GM18498 (cell line): ENCODE measurements at regions not wholly inside any gene's neighbourhood (a gene's known extent, or its start where the extent isn't known, plus 50 kb on each side); places are given as distances from the start of the nearest gene placed in this dataset.
"Not testable (repeated sequence)": the region's sequence is repeated elsewhere in the genome, so short reads cannot be mapped to it uniquely, and the experiment has no call there.

Source experiments
- ATAC-seq: cut with Tn5 transposase; IDR thresholded peaks from one replicate; pipeline ENCODE4 v1.9.1; 2021; ENCODE audit warnings: mild to moderate bottlenecking, moderate library complexity; ENCODE audit not compliant: unreplicated experiment

DNA sequence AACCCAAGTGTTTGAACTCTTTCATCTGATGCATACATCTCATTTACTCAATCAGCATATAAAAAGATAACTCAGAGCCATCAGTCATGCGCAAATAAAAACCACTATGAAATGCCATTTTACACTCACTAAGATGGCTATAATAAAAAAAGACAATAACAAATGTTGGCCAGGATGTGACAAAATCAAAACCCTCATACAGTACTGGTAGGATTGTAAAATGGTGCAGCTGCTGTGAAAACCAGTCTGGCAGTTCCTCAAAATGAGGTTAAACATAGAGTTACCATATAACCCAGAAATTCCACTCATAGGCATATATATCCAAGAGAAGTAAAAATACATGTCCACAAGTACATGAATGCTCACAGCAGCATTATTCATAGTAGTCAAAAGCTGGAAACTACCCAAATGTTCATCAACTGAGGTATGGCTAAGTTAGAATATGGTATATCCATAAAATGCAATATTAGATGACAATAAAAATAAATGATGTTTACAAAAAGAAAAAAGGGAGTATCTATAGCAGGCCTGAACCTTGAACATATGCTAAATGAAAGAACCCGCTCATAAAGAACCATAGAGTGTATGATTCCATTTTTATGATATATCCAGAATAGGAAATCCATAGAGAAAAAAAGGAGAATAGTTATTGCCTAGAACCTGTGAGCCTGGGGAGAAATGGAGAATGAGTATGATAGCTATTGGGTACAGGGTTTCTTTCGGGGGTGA lies 265.1 kb downstream of the SIPA1L2 start:
- no peak for ATAC-seq

DNA sequence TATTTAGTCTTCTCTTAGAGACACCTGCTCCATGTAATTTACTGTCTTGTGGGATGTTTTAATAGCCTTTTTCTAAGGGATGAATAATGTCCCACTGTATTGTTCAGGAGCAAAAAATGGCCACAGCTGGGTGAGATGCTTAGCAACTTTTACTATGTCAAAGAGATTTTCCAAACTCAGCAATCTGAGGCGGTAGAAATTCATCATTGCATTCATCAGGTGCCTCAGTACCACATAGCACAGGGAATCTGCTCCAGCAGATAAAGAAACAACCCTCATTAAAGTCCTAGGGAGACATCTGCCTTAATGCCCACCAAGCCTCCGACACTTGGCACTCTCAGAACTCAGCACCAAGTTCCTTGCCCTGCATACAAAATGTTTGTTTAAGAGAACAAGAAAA lies 266.9 kb downstream of the SIPA1L2 start:
- ATAC-seq: no peak

DNA sequence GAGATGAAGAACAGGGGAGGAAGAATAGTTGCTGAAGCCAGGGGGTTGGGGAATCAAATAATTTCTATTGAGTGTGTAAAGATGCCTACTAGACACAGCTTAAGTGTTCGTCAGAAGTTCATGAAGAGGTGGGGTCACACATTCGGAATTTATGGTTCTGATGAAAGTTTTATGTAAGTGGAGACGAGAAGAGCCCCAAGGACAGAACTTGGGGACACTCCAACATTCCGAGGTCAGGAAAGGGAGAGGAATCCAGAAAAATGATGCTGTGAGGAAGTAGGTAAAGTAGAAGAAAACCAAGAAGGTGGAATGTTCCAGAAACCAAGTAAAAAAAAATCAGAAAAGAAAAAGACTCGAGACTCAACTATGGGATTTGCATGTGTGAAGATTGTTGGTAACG lies 272.5 kb downstream of the SIPA1L2 start:
- ATAC-seq: no peak

DNA sequence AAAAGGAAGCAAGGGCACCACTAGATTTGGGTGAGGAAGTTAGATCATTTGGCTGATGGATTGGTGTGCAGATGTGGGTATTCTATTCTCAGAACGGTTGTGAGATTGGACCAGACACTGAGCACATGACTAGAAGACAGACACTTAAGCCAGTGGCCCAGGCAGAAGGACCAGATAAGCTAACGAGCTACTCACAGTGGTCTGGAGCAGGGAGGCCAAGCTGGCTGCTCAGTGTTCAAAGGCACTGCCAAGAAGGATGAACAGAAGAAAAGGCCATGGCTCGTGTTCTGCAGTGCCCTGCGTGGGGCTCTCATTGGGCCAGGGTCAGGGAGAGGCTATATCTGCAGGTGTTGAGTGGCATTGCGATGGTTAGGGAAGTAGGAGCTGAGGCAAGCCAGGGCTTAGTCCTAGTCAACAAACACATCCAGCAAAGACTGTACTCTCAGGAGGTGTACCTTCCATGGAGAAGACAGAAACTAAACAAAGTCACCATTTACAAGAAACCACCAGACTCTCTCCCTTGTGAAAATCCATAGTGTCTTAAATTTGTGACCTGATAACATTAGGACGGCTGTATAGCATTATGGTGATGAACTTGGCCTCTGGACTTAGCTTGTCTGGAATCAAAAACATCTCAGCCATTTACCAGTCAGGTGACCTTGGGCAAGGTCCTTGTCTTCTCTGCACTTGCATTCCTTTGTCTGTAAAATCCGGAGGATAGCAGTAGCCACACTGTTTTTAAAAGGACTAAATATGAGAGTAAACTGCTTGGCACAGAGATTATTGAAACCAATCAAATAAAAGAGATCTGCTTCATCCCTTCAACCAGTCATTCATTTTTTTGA lies 274.5 kb downstream of the SIPA1L2 start:
- no peak for ATAC-seq

DNA sequence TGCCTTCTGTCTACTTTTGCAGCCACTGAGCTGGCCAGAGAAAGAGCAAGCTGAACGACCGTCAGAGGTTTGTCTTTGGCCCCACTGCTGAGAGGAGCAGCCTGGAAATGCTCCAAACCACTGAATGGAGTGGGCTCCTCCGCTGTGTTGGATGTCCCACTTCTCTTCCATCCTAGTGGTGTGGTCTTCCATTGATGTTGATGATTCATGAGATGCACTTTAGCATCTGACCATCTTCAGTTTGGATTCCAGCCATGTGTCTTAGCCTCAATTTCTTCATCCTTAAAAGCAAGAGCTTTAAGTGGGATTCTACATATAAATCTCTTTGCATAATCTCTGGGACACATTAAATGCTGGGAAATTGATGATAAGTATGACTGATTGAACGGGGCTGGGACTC lies 276.9 kb downstream of the SIPA1L2 start:
- ATAC-seq: no peak

DNA sequence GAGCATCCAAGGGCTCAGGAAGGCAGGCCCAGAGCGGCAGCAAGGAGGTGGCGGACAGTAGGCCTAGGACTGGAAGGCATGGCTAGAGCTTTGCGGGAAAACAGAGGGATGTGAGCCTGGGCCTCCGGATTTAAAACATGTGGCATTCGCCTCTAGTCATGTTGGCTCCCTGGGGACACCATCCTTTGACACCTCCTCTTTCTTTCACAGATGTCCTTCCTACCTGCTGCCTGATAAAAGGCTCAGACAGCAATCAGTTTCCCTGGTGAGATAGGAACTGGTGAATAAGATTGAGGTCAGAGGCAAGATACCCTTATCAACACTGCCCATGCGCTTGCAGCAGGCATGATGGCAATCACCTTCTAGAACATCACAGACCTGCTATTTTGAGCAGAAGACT lies 277.6 kb downstream of the SIPA1L2 start:
- no peak for ATAC-seq

DNA sequence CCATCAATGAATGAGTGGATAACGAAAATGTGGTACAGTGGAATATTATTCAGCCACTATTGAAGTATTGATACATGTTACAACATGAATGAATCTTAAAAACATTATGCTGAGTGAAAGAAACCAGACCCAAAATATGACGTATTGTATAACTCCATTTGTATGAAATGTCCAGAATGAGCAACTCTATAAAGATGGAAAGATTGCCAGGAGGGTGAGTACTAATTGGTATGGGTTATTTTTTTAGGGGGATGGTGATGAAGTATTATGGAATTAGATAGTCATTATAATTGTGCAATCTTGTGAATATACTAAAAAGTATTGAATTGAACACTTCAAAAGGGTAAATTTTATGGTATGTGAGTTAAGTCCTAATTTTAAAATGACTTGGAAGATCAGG lies 278.6 kb downstream of the SIPA1L2 start:
- ATAC-seq: no peak

DNA sequence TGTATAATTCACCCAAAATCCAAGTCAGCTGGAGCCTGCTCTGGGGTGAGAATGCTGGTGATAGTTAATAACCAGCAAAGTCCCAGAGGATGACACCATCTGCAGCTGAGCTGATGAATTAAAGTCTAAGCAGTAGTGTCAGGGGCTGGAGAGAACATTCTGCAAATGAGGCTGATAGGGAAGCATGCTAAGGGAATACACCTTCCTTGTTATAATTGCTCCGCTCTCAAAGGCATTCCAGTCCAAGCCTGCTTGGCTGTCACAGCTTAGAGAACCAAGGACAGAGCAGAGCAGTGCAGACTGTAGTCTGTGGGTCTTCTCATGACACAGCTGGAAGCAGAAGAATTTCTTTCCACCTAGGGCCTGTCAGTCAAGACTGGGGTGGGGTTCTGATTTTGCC lies 283.1 kb downstream of the SIPA1L2 start:
- ATAC-seq: no peak

DNA sequence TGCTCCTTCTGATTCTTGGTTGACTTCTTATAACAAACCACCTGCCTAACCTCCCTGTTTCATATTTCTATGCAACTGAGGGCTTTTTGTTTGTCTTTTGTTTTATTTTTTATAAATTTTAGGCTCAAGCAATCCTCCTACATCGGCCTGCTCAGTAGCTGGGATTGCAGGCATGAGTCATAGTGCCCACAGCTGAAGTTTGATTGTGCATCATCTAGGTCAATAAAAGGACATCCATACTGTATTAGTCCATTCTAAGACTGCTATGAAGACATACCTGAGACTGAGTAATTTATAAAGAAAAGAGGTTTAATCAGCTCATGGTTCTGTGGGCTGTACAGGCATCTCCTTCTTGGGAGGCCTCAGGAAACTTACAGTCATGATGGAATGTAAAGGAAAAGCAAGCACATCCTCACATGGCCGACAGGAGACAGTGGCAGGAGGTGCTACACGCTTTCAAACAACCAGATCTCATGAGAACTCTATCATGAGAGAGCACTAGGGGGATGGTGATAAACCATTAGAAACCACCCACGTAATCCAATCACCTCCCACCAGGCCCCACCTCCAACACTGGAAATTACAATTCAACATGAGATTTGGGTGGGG lies 285.0 kb downstream of the SIPA1L2 start:
- ATAC-seq: no peak

DNA sequence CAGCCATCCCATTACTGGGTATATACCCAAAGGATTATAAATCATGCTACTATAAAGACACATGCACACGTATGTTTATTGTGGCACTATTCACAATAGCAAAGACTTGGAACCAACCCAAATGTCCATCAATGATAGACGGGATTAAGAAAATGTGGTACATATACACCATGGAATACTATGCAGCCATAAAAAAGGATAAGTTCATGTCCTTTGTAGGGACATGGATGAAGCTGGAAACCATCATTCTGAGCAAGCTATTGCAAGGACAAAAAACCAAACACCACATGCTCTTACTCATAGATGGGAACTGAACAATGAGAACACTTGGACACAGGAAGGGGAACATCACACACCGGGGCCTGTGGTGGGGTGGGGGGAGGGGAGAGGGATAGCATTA lies 285.7 kb downstream of the SIPA1L2 start:
- ATAC-seq: not testable (repeated sequence)

DNA sequence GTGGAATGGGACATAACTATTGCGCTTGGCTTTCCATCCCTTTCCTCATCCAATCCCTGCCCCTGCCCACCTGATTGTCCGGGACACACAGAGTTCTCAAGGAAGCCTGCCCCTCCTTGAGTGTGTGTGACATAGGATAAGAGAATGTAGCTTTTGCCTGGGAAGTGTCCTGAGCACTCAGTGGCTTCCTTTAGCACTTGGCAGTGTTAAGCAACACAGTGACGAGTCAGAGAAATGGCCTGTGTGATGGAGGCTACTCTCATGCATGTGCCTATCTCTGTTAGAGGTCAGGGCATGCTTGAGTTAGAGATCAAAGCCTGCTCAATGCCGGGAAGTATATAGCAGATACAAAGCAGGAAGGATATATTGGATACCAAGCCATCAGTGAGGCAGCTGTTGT lies 289.5 kb downstream of the SIPA1L2 start:
- ATAC-seq: no peak

DNA sequence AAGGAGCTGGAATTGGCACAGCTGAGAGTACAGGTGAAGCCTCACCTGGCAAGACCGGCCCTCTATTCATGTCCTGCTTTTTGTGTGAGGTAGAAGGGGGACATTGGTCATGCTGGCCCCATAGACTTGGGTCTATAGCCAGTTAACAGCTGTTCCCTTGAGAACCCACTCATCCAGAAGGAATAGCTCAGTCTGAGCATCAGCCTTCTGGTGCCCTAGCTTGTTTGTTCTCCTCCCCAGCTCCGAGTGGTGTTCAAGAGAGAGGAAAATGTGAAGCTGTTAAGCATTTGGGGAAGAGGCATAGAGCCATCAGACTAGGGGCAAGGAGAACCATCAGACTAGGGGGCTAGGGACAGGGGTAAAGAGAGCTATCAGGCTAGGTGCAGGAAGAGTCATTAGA lies 290.9 kb downstream of the SIPA1L2 start:
- ATAC-seq: no peak

DNA sequence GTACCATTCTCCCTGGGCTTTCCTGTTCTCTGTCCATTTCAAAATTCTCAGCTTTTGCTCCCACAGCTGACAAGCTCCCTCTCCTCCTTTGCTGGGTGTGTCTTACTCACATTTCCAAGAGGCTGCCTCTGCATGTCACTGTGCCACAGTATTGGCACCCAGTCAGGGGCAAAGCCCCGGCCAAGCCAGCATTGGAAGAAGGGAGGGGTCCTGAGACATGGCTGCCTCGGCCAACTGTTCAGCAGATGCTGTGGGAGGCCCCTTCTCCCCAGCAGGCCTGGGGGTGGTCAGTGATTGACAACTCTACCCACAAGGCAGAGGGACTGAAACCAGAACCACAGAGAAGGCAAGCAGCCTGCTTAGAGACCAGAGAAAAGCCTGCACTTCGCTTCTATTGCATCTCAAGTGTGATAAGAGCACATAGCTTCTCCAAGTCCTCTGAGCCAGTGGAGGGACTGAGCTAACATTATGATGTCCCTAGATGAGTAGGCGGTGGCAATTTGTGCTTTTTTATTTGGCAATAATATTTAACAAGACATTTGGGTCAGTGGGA lies 294.1 kb downstream of the SIPA1L2 start:
- no peak for ATAC-seq

DNA sequence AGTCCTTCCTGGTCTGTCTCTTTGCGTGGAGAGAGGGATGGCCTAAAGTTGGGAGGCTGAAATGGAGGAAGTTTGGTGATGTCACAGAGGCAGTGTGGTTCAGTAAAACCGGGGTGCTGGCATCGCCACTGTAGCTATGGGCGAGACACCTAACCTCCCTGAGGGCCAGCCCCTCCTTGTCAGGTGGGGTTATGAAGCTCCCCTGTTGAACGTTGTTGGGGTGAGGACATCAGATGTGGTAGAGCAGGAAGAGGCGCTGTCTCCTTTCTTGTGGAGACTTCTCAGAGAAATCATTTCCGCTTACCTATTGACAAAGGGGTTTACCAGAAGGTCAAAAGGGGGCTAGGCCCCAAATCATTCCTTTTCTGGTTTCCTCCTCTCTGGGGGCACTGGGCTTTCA lies 294.7 kb downstream of the SIPA1L2 start:
- no peak for ATAC-seq

DNA sequence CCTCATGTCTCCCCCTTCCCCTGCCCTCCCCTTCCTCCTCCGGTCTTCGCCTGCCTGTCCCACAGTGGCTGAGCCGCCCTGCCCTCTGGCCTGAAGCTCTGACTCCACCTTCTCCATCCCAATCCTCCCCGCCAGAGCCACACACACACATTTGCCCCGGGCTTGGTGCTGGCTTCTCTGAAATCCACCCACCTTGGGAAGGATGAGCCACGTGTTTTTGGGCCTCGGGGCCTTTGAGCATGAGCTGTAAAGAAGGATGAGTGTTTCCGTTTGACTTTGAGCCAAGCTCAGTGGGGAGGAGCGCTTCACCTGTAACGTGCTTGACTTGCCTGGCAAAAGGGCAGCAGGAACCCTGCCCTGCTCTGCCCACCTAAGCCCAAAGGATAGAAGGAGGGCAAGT lies 295.1 kb downstream of the SIPA1L2 start:
- no peak for ATAC-seq

DNA sequence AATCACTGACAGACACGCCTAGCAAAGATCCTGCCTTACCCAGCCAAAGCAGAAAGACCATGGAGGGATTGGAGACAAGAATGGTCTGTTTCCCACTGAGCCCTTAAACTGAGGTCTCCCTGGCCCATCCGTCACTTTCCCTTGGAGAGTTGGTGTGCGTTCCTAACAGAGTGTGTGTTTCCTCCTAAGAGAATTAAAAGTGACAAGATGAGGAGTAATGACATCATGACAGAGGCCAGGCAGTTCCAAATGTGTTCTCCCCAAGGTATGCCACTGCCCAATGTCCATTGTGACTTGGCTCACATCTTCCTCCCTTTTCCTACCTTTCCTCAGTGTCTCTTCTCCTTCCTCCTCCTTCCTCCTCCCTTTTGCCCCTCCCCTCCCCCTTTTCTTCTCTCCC lies 295.7 kb downstream of the SIPA1L2 start:
- no peak for ATAC-seq

DNA sequence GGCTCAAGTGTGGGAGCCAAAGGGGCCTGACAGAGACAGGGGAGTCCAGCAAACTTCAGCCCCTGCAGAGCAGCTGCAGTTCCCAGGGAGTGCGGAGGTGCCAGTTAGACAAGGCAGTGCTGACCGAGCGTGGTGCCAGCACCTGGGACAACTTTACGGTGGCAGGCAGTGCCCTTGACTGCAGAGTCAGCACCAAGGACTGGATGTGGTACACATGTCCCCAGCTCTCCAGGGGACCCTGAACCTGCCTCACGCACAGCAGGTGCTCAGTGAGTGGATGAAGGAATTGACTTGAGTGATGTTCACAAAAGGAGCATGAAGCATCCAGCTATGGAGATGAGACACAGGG lies 296.5 kb downstream of the SIPA1L2 start:
- no peak for ATAC-seq

DNA sequence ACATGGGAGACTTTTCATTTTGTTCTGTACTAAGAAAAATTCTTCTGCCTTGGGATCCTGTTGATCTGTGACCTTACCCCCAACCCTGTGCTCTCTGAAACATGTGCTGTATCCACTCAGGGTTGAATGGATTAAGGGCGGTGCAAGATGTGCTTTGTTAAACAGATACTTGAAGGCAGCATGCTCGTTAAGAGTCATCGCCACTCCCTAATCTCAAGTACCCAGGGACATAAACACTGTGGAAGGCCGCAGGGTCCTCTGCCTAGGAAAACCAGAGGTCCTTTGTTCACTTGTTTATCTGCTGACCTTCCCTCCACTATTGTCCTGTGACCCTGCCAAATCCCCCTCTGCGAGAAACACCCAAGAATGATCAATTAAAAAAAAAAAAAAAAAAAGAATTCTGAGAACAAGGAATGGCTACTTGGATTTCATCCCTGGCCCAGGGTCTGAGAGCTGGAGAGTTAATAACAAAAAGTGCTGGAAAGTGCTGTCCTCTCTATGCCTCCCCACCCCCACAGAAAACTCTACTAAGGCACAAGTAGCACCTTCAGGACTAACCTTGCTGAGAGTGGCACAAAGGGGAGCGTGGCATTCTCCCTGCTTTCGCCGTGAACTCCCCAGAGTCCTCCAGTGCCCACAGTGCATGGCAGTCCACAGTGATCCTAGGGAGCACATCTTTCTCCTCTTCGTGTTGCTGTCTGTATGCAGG lies 297.1 kb downstream of the SIPA1L2 start:
- ATAC-seq: not testable (repeated sequence)

DNA sequence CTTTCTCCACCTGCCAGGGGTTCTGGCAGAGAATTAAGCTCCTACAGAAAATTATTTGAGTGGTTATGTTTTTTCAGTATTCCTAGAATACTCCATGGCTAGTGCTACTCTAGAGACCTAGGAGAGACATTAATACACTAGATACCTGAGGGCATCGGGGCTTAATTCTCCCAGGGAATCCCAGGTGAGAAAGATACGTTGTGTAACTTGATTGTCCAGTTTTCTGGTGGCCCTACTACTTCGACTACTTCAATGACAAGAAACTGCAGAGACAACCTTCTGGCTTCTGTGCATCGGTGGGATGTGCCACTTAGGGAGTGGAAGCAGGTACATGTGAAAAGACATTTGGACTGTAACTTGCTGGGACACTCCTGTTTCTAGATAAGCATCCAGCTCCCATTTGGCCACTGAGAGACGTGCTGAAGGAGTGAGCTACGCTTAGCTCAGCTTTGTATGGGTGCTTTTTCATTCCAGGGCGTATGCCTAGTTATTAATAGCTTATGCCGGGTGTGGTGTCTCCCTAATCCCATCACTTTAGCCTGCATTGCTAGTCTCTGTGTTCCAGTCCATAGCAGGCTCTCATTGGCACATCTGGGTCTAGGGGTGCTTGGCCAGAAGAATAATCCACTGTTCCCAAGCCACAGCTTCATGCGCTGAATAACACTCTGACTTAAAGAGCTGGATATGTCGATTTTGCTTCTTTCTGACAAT lies 300.7 kb downstream of the SIPA1L2 start:
- ATAC-seq: no peak

DNA sequence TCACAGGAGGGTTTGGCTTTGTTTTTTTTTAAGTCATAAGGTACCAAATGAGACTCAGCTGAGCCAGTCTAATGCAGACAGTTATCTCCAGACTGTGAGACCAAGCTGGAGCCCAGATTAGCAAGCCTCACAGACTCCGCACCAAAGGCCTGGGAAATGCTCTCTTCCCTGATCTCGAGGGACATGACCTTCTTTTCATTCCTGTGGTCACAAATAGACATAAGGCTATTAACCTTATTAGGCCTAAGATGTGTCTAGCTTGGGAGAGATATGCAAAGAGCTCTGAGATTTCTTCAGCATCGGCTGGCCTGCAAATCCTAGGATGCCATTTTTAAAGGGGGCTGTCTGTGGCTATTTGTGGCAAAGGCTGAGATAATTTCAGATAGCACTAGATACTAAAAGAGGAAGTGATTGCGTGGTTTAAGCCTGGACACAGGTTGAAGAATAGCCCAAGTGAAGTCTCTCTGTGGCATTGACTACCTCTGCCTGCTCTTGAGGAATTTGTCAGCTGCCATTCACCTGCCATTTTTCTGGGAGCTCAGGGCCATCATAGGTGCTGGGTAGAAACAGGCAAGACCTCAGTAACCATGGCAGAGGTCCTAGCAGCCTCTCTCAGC lies 301.3 kb downstream of the SIPA1L2 start:
- ATAC-seq: no peak
